Upper lobe of right lung (tissue), 1 donor: ENCODE measurements at regions not wholly inside any gene's neighbourhood (a gene's known extent, or its start where the extent isn't known, plus 50 kb on each side); places are given as distances from the start of the nearest gene placed in this dataset.
A peak's percentile ranks its signal among the peaks of the same experiment; 100 is the strongest.

ENCODE experiments used
- ATAC-seq: fragments of 200-7000 bp; cut with Tn5 transposase; one replicate; pipeline ENCODE4 v1.9.1; 2020; ENCODE audit warnings: mild to moderate bottlenecking, moderate library complexity
- DNase-seq: peaks from one replicate; pipeline ENCODE4 v3.0.0-alpha.2; 2020
- H3K27ac ChIP-seq: fragments of 200-600 bp; one replicate; pipeline ENCODE4 v1.8.0; 2022
- H3K27me3 ChIP-seq: fragments of 200-600 bp; one replicate; pipeline ENCODE4 v1.8.0; 2022; ENCODE audit warnings: mild to moderate bottlenecking
- H3K36me3 ChIP-seq: fragments of 200-600 bp; one replicate; pipeline ENCODE4 v1.8.0; 2022
- H3K4me1 ChIP-seq: fragments of 200-600 bp; one replicate; pipeline ENCODE4 v1.8.0; 2022
- H3K4me3 ChIP-seq: fragments of 200-600 bp; one replicate; pipeline ENCODE4 v1.8.0; 2022; ENCODE audit warnings: mild to moderate bottlenecking
- H3K9me3 ChIP-seq: fragments of 200-600 bp; one replicate; pipeline ENCODE4 v1.8.0; 2022
- intact Hi-C: fragments of 100-400 bp; cut with DNase I; formaldehyde crosslinking; loops from one replicate; pipeline ENCODE4 v1.11.0; 2022
- TF ChIP-seq, protein P1 (sequence below): fragments of 200-600 bp; IDR thresholded peaks from one replicate; pipeline ENCODE4 v1.8.0; 2022; ENCODE audit warnings: antibody characterized with exemption
- donor health status: DM: no; HTN: yes; CAD: no; lungs with severe emphysema.

DNA sequence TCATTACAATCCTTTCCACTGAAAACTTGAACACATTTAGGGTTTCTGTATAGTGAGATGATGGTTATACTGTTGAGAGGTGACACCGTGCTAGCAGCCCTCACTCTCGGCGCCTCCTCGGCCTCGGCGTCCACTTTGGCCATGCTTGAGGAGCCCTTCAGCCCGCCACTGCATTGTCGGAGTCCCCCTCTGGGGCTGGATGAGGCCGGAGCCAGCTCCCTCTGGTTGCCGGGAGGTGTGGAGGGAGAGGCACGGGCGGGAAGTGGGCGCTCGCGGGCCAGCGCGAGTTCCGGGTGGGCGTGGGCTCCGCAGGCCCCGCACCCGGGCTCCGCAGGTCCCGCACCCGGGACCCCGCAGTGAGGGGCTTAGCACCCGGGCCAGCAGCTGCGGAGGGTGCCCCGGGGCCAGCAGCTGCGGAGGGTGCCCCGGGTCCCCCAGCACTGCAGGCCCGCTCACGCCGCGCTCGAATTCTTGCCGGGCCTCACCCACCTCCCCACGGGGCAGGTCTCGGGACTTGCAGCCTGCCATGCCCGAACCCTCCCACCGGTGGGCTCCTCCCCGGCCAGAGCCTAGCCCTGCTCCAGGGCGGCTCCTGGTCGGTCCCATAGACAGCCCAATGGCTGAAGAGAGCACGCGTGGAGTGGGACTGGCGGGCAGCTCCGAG, 145.9 kb upstream of the ZNF608 start:
- TF ChIP-seq, protein P1, sequence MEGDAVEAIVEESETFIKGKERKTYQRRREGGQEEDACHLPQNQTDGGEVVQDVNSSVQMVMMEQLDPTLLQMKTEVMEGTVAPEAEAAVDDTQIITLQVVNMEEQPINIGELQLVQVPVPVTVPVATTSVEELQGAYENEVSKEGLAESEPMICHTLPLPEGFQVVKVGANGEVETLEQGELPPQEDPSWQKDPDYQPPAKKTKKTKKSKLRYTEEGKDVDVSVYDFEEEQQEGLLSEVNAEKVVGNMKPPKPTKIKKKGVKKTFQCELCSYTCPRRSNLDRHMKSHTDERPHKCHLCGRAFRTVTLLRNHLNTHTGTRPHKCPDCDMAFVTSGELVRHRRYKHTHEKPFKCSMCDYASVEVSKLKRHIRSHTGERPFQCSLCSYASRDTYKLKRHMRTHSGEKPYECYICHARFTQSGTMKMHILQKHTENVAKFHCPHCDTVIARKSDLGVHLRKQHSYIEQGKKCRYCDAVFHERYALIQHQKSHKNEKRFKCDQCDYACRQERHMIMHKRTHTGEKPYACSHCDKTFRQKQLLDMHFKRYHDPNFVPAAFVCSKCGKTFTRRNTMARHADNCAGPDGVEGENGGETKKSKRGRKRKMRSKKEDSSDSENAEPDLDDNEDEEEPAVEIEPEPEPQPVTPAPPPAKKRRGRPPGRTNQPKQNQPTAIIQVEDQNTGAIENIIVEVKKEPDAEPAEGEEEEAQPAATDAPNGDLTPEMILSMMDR: no peak
- Histone ChIP-seq H3K4me3 (no peak overlapping the region), H3K9me3 (no peaks in the 10 kb centered on the region), H3K27me3 (no peaks in the 10 kb centered on the region), H3K27ac (no peak overlapping the region), H3K4me1 (peaks cover 14% of the 10 kb centered on the region), H3K36me3 (no peaks in the 10 kb centered on the region)
- no peak for DNase-seq
- ATAC-seq: peak; percentile 31
- intact Hi-C loops: no loop called here

DNA sequence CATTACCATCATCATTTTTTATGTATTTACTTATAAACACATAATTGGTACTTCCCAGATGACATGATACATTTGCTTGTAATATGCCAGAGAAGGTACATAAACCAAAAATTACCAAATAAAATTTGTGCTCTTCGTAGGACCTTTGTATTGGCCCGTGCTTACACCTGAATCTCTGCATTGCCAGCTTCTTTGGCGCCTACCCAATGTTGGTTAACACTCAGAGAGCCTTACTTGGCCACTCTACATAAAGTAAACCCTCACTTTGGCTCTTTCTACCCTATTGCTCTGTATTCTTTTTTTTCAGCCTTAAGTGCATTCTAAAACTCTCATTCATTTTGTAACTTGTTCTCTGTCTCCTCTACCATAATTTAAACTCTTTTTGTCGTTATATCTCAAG, 148.1 kb upstream of the ZNF608 start:
- no peaks in the 10 kb centered on the region for H3K27me3 ChIP-seq
- H3K36me3 ChIP-seq: no peaks in the 10 kb centered on the region
- TF ChIP-seq, protein P1: no peak
- H3K27ac ChIP-seq: no peak overlapping the region
- H3K9me3 ChIP-seq: no peaks in the 10 kb centered on the region
- ATAC-seq (peak; percentile 65), DNase-seq (no peak)
- no peak overlapping the region for H3K4me3 ChIP-seq
- intact Hi-C loops: no loop called here
- H3K4me1 ChIP-seq: no peaks in the 10 kb centered on the region

DNA sequence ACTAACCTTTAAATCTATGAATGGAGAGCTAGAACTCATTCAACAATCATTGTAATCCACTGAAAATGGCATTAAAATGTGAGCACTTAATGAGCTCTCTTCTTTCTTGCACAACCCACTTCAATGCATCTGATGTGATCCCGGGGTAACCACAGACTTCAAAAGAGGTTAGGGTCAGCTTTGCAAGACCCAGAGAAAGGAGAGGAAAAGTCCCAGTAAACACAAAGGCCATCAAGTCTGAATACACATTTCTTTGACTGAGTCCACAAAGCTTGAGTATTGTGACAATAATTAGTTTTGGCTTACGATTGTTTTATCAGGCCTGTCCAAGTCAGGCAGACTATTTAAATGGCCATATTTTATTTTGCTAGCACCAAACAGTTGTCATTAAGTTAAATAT, 148.8 kb upstream of the ZNF608 start:
- no peaks in the 10 kb centered on the region for H3K4me1 ChIP-seq
- no peaks in the 10 kb centered on the region for H3K27me3 ChIP-seq
- H3K4me3 ChIP-seq: no peak overlapping the region
- ATAC-seq: no peak
- no peaks in the 10 kb centered on the region for H3K36me3 ChIP-seq
- intact Hi-C loops: no loop called here
- no peak overlapping the region for H3K27ac ChIP-seq
- TF ChIP-seq, protein P1: no peak
- H3K9me3 ChIP-seq: no peaks in the 10 kb centered on the region
- no peak for DNase-seq

DNA sequence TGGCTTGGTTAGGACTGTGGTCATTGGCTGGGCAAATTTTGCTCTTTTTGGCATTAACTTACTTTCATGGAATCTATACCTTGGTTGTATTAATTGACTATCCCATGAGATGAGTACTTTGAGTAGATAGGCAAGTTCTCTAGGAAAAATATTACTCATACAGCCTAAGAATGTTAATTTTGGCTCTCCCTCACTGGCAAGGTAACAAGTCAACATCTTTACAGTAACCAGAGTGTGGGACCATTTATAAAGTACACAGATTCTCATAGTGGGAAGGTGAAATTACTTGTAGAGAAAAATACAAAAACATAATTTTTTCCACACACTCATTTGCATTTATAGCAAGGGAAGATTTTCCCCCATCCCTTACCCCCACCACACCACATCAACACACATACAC, 154.6 kb upstream of the ZNF608 start:
- no peak for DNase-seq
- Histone ChIP-seq H3K4me3 (no peak overlapping the region), H3K36me3 (no peaks in the 10 kb centered on the region), H3K9me3 (no peaks in the 10 kb centered on the region), H3K4me1 (peaks cover 18% of the 10 kb centered on the region), H3K27me3 (no peaks in the 10 kb centered on the region), H3K27ac (no peak overlapping the region)
- ATAC-seq: no peak
- intact Hi-C loops: no loop called here
- TF ChIP-seq, protein P1: no peak

DNA sequence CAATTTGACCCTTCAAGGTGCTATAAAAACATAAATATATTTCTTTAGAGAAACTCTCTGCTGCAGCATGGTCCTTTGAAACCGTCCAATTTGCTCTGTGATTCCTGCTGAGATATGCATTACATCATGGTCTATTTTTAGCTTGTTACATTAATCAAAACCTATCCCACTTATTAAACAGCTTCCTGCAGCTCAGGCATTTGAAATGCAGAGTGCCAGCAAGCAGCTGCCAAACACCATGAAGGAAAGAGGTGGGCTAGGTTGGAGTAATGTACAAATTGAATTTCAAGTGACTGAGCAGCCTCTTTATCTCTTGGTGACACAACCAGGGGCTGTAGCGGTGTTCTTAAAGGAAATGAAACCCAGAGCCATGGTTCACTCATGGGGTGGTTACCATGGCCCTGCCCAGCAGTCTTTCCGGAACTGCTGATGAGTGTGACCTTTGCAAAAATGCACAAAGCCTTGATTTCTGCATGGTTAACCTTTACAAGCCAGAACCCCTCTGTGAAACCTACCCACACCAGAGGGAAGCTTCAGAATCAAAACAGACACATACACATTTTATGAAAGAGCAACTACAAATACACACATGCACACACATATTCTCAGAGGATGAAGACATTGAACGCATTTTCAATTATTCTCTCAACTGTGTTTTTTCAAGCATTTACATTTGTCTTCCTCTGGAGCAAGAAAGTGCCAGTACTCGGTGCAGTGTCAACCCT, 155.8 kb upstream of the ZNF608 start:
- H3K27ac ChIP-seq: no peak overlapping the region

More for the DNA sequence above, 155.8 kb upstream of the ZNF608 start:
- Histone ChIP-seq H3K4me1 (peaks cover 29% of the 10 kb centered on the region), H3K27me3 (no peaks in the 10 kb centered on the region), H3K9me3 (no peaks in the 10 kb centered on the region), H3K4me3 (no peak overlapping the region), H3K36me3 (no peaks in the 10 kb centered on the region)
- TF ChIP-seq, protein P1: no peak
- ATAC-seq (peak; percentile 83), DNase-seq (no peak)
- intact Hi-C loops: no loop called here
